ENCODE measurements at regions not wholly inside any gene's neighbourhood (a gene's known extent, or its start where the extent isn't known, plus 50 kb on each side); places are given as distances from the start of the nearest gene placed in this dataset.

DNA sequence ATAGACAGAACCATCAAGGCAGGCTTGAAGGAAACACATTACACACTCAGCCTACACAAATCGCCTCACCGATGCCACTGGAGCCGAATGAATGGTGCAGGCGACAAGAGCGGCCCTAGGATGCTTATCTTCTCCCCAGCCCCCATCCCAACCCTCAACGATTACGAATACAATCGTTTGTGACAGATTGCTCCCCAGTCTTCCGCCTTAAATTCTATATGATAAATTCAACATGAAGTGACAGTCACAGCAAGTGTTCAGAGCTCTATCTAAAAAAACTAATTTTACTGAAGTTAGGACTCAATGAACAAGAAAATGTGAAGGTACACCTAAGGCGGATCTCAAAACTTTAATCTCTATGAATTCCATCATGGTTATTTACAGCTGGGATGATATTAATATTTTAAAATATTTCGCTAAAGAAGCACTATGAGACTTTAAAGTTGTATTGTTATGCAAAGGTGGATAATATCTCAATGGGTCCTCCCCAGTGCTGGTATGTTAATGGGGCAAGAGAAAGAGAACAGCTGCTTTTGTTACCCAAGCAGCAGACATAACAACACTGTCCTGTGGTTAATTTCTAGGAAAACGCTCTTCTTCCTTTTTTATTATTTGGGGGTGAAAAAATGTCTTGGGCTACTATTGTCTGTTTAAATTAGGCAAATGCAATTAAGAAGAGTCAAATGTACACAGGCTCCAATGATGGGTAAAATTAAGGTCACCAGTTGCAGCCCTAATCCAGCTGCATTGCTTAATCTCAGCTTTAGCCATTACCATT lies 147.6 kb upstream of the NR2F2 start:
- no peaks in the 10 kb centered on the region for H3K9me1 ChIP-seq (ENCODE audit: control insufficient read depth, extremely low read depth, insufficient read depth, low read length)
- no peaks in the 10 kb centered on the region for H3K79me2 ChIP-seq (ENCODE audit: control insufficient read depth, insufficient read depth, low read length)
- H3K4me1 ChIP-seq (ENCODE audit: control insufficient read depth, extremely low read depth, insufficient read depth, low read length): peaks cover 3% of the 10 kb centered on the region
- DNase-seq (ENCODE audit: low read depth, low spot score) (no peak), FAIRE-seq (no peak)
- no peak overlapping the region for H3K4me2 ChIP-seq (ENCODE audit: control insufficient read depth, extremely low read depth, insufficient read depth, low read depth, low read length)
- no peaks in the 10 kb centered on the region for H3K27me3 ChIP-seq (ENCODE audit: control insufficient read depth, extremely low read depth, insufficient read depth, low read length)
- no peak overlapping the region for H3K4me3 ChIP-seq (ENCODE audit: control insufficient read depth in 2 of 3, extremely low read depth in 1 of 3, insufficient read depth in 2 of 3, low read depth in 1 of 3, low read length in 3 of 3)
- H3K27ac ChIP-seq (ENCODE audit: control insufficient read depth, insufficient read depth, low read length): no peak overlapping the region
- H3K9me3 ChIP-seq (ENCODE audit: control insufficient read depth, low read depth, low read length): no peaks in the 10 kb centered on the region
- no peaks in the 10 kb centered on the region for H4K20me1 ChIP-seq (ENCODE audit: control insufficient read depth, extremely low read depth, insufficient read depth, low read length)
- no peak for TF ChIP-seq CTCF (optimal IDR thresholded peaks at IDR 0.05 in 1 of 3, IDR thresholded peaks at IDR 0.05 in 1 of 3, conservative IDR thresholded peaks at IDR 0.05 in 1 of 3; ENCODE audit: extremely low read depth in 1 of 3, insufficient read depth in 2 of 3, low read length in 3 of 3)
- no peak for TF ChIP-seq EZH2 (IDR thresholded peaks at IDR 0.05; ENCODE audit: low read length)
- dilution Hi-C loops (cut with MboI; ENCODE audit: extremely low pct_ligation_motif_present, low sequenced_read_pairs): no loop called here
- no peak overlapping the region for H2AFZ ChIP-seq (ENCODE audit: control insufficient read depth, low read length)
- no peak overlapping the region for H3K9ac ChIP-seq (ENCODE audit: control insufficient read depth, extremely low read depth, insufficient read depth, low read length)
- H3K36me3 ChIP-seq (ENCODE audit: control insufficient read depth in 2 of 2, extremely low read depth in 1 of 2, insufficient read depth in 2 of 2, low read length in 2 of 2): no peaks in the 10 kb centered on the region

- H3K4me1 ChIP-seq (ENCODE audit: control insufficient read depth, extremely low read depth, insufficient read depth, low read length): peaks cover 3% of the 10 kb centered on the region
- no peak overlapping the region for H3K4me2 ChIP-seq (ENCODE audit: control insufficient read depth, extremely low read depth, insufficient read depth, low read depth, low read length)
- H3K36me3 ChIP-seq (ENCODE audit: control insufficient read depth in 2 of 2, extremely low read depth in 1 of 2, insufficient read depth in 2 of 2, low read length in 2 of 2): no peaks in the 10 kb centered on the region
- H3K79me2 ChIP-seq (ENCODE audit: control insufficient read depth, insufficient read depth, low read length): no peaks in the 10 kb centered on the region
- no peak overlapping the region for H2AFZ ChIP-seq (ENCODE audit: control insufficient read depth, low read length)
- no peak overlapping the region for H3K4me3 ChIP-seq (ENCODE audit: control insufficient read depth in 2 of 3, extremely low read depth in 1 of 3, insufficient read depth in 2 of 3, low read depth in 1 of 3, low read length in 3 of 3)
- TF ChIP-seq EZH2 (IDR thresholded peaks at IDR 0.05; ENCODE audit: low read length) (no peak), CTCF (optimal IDR thresholded peaks at IDR 0.05 in 1 of 3, IDR thresholded peaks at IDR 0.05 in 1 of 3, conservative IDR thresholded peaks at IDR 0.05 in 1 of 3; ENCODE audit: extremely low read depth in 1 of 3, insufficient read depth in 2 of 3, low read length in 3 of 3) (no peak)
- H3K9ac ChIP-seq (ENCODE audit: control insufficient read depth, extremely low read depth, insufficient read depth, low read length): no peak overlapping the region
- FAIRE-seq: no peak
- H3K27me3 ChIP-seq (ENCODE audit: control insufficient read depth, extremely low read depth, insufficient read depth, low read length): no peaks in the 10 kb centered on the region
- DNase-seq (ENCODE audit: low read depth, low spot score): no peak
- H3K9me3 ChIP-seq (ENCODE audit: control insufficient read depth, low read depth, low read length): no peaks in the 10 kb centered on the region
- dilution Hi-C loops (cut with MboI; ENCODE audit: extremely low pct_ligation_motif_present, low sequenced_read_pairs): no loop called here
- no peak overlapping the region for H3K27ac ChIP-seq (ENCODE audit: control insufficient read depth, insufficient read depth, low read length)
- H4K20me1 ChIP-seq (ENCODE audit: control insufficient read depth, extremely low read depth, insufficient read depth, low read length): no peaks in the 10 kb centered on the region
- H3K9me1 ChIP-seq (ENCODE audit: control insufficient read depth, extremely low read depth, insufficient read depth, low read length): no peaks in the 10 kb centered on the region
These were observed 147.0 kb upstream of the NR2F2 start for GRCh38 chr15:96183514-96183850.

All from keratinocyte (primary cell).